Esophagus muscularis mucosa (tissue), 4 donors: ENCODE measurements at regions not wholly inside any gene's neighbourhood (a gene's known extent, or its start where the extent isn't known, plus 50 kb on each side); places are given as distances from the start of the nearest gene placed in this dataset.

Experiments used
- DNase-seq: peaks from one replicate; pipeline ENCODE4 v3.0.0-alpha.2; 2017; ENCODE audit errors: extremely low spot score
- H3K27ac ChIP-seq, 4 donors: fragments of 200-600 bp; sonication (generic); replicated peaks in 1 of 4; 1 replicate in 3 of 4; 2 replicates in 1 of 4; pipeline ENCODE4 v1.5.1; 2016 to 2019; ENCODE audit warnings: mild to moderate bottlenecking in 1 of 4
- H3K27me3 ChIP-seq, 4 donors: fragments of 200-600 bp; sonication (generic); one replicate each; pipeline versions ENCODE4 v1.5.1 to v1.6.0; 2016 to 2019
- H3K36me3 ChIP-seq, 4 donors: fragments of 200-600 bp; sonication (generic); one replicate each; pipeline ENCODE4 v1.5.1; 2016 to 2019
- H3K4me1 ChIP-seq, 4 donors: fragments of 200-600 bp; sonication (generic); one replicate each; pipeline ENCODE4 v1.5.1; 2016 to 2019
- H3K4me3 ChIP-seq, 4 donors: fragments of 200-600 bp; sonication (generic); 1 replicate in 2 of 4; 2 replicates in 2 of 4; pipeline ENCODE4 v1.5.1; 2016 to 2019; ENCODE audit warnings: mild to moderate bottlenecking in 4 of 4, moderate library complexity in 1 of 4
- H3K9me3 ChIP-seq, 4 donors: fragments of 200-600 bp; sonication (generic); 1 replicate in 3 of 4; 2 replicates in 1 of 4; pipeline ENCODE4 v1.5.1; 2016 to 2019
- EP300 ChIP-seq: sonication (generic); formaldehyde crosslinking; IDR thresholded peaks from one replicate; pipeline ENCODE4 v1.6.1; 2017; ENCODE audit warnings: antibody characterized with exemption
- POLR2A ChIP-seq: fragments of 450-650 bp; IDR thresholded peaks from one replicate; pipeline ENCODE4 v1.6.1; 2017; ENCODE audit warnings: antibody characterized with exemption, moderate library complexity, mild to moderate bottlenecking, low read depth
- POLR2AphosphoS5 ChIP-seq, 2 donors: sonication (generic); formaldehyde crosslinking; IDR thresholded peaks; one replicate each; pipeline ENCODE4 v1.6.1; 2017; ENCODE audit warnings: antibody characterized with exemption in 2 of 2
- WGBS: methylation state at CpG from one replicate; pipeline ENCODE4 v1.1.5; 2018; 5-methylcytosine and 5-hydroxymethylcytosine counted together
- intact Hi-C: fragments of 100-400 bp; cut with DNase I; formaldehyde crosslinking; loops from one replicate; pipeline ENCODE4 v1.15.1; 2023
- TF ChIP-seq, protein P1 (sequence below), 3 experiments: fragments of 200-600 bp in 2 of 3; fragments of 450-650 bp in 1 of 3; sonication (generic) in 2 of 3; IDR thresholded peaks; one replicate each; pipeline ENCODE4 v1.5.1; 2017 to 2019; ENCODE audit warnings: antibody characterized with exemption in 3 of 3, mild to moderate bottlenecking in 2 of 3, moderate library complexity in 1 of 3

DNA sequence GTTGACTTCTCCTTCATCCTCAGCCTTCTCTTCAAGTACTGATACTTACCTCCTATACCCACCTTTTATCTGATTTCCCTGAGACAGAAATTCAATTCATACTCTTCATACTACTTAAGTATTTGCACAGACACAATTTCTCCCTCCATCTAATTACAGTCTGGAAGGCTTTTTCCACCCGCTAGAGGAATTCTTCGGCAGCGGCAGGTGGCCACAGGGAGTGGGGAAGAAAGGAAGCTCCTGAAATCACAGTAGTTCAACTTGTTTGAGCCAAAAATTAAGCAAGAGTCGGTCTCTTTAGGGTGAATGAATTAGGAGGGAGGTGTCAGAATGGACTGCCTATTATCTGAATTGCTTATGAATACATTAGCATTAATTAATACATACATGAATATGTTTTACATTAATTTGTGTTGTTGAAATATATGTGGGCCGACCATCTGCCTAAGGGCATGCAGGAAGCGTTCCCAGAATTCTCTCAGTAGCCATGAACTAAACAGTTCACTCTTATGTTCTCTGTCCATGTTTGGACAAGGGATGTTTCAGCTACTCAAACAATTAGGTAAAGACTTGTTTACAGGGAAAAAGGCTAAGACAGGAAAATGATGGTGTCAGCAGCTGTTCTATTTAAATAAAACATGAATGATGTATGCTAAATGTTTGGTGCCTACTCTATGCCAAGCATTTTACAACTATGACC lies 101.4 kb upstream of the SMARCA2 start:
- TF ChIP-seq EP300: no peak
- no peak for TF ChIP-seq POLR2AphosphoS5 (IDR thresholded peaks at IDR 0.05)
- no peak for TF ChIP-seq POLR2A
- TF ChIP-seq, protein P1, sequence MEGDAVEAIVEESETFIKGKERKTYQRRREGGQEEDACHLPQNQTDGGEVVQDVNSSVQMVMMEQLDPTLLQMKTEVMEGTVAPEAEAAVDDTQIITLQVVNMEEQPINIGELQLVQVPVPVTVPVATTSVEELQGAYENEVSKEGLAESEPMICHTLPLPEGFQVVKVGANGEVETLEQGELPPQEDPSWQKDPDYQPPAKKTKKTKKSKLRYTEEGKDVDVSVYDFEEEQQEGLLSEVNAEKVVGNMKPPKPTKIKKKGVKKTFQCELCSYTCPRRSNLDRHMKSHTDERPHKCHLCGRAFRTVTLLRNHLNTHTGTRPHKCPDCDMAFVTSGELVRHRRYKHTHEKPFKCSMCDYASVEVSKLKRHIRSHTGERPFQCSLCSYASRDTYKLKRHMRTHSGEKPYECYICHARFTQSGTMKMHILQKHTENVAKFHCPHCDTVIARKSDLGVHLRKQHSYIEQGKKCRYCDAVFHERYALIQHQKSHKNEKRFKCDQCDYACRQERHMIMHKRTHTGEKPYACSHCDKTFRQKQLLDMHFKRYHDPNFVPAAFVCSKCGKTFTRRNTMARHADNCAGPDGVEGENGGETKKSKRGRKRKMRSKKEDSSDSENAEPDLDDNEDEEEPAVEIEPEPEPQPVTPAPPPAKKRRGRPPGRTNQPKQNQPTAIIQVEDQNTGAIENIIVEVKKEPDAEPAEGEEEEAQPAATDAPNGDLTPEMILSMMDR (IDR thresholded peaks at IDR 0.05): no peak
- Histone ChIP-seq H3K27me3 (peaks cover 0 to 21% (median 0%) of the 10 kb centered on the region in 4 donors), H3K9me3 (no peaks in the 10 kb centered on the region), H3K36me3 (no peaks in the 10 kb centered on the region), H3K4me3 (no peak overlapping the region), H3K4me1 (no peaks in the 10 kb centered on the region), H3K27ac (no peak overlapping the region)
- intact Hi-C loops: no loop called here
- DNase-seq: no peak
- 86% methylated on average over 6 of the region's 6 CpGs for WGBS

- H3K36me3 ChIP-seq: no peaks in the 10 kb centered on the region
- no peak for DNase-seq
- intact Hi-C loops: no loop called here
- peaks cover 0 to 31% (median 0%) of the 10 kb centered on the region in 4 donors for H3K27me3 ChIP-seq
- no peak overlapping the region for H3K4me3 ChIP-seq
- TF ChIP-seq, protein P1 (IDR thresholded peaks at IDR 0.05): no peak
- no peak for TF ChIP-seq POLR2A
- no peak for TF ChIP-seq EP300
- TF ChIP-seq POLR2AphosphoS5 (IDR thresholded peaks at IDR 0.05): no peak
- H3K27ac ChIP-seq: no peak overlapping the region
- H3K4me1 ChIP-seq: no peaks in the 10 kb centered on the region
- 83% methylated on average over 5 of the region's 6 CpGs for WGBS
- no peaks in the 10 kb centered on the region for H3K9me3 ChIP-seq
Measured at GRCh38 chr9:1916095-1916494, 99.1 kb upstream of the SMARCA2 start.

DNA sequence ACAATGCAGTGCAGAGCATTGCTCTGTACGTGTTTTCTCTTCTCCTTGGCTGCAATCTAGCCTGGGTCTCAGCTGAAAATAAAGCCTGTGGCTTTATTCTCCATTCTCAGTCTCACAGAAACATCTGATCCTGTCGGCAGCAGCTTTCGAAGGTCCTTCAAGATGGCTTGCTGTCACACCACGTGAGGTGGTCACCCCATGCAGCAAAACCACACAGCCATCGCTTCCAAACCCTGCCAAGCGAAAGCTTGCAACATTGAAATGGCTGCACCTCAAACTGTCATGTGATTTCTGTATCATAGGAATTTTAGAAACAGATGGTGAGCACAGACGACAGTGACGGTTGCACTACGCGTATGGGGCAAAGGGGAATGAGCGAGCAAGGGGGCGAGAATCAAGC lies 98.5 kb upstream of the SMARCA2 start:
- intact Hi-C loops: no loop called here
- Histone ChIP-seq H3K36me3 (no peaks in the 10 kb centered on the region), H3K4me3 (no peak overlapping the region), H3K9me3 (no peaks in the 10 kb centered on the region), H3K27ac (no peak overlapping the region), H3K4me1 (no peaks in the 10 kb centered on the region), H3K27me3 (peaks cover 0 to 34% (median 0%) of the 10 kb centered on the region in 4 donors)
- DNase-seq: no peak
- TF ChIP-seq, protein P1 (IDR thresholded peaks at IDR 0.05): no peak
- no peak for TF ChIP-seq POLR2A
- no peak for TF ChIP-seq POLR2AphosphoS5 (IDR thresholded peaks at IDR 0.05)
- TF ChIP-seq EP300: no peak
- WGBS: 76% methylated on average over 12 of the region's 12 CpGs

- no peaks in the 10 kb centered on the region for H3K9me3 ChIP-seq
- 53% methylated on average over 11 of the region's 11 CpGs for WGBS
- no peak for DNase-seq
- H3K36me3 ChIP-seq: no peaks in the 10 kb centered on the region
- H3K27me3 ChIP-seq: peaks cover 0 to 34% (median 0%) of the 10 kb centered on the region in 4 donors
- H3K27ac ChIP-seq: no peak overlapping the region
- TF ChIP-seq POLR2AphosphoS5 (IDR thresholded peaks at IDR 0.05) (no peak), EP300 (no peak), POLR2A (no peak)
- TF ChIP-seq, protein P1 (IDR thresholded peaks at IDR 0.05): no peak
- intact Hi-C loops: no loop called here
- no peak overlapping the region for H3K4me3 ChIP-seq
- no peaks in the 10 kb centered on the region for H3K4me1 ChIP-seq
Measured at GRCh38 chr9:1917396-1917935, 97.7 kb upstream of the SMARCA2 start.
